ENCODE measurements at regions not wholly inside any gene's neighbourhood (a gene's known extent, or its start where the extent isn't known, plus 50 kb on each side); places are given as distances from the start of the nearest gene placed in this dataset.

- TF ChIP-seq POLR2A (IDR thresholded peaks at IDR 0.05) (no peak), CTCF (IDR thresholded peaks at IDR 0.05) (no peak)
Observed at GRCh38 chr10:109740436-109740835, 182.9 kb downstream of the XPNPEP1 start.
